Ascending aorta (tissue), 2 donors: ENCODE measurements at regions not wholly inside any gene's neighbourhood (a gene's known extent, or its start where the extent isn't known, plus 50 kb on each side); places are given as distances from the start of the nearest gene placed in this dataset.
"Not testable (repeated sequence)": the region's sequence is repeated elsewhere in the genome, so short reads cannot be mapped to it uniquely, and the experiment has no call there.

Experiments used
- DNase-seq, 2 donors: peaks; one replicate each; pipeline ENCODE4 v3.0.0-alpha.2; 2019; ENCODE audit warnings: low spot score in 2 of 2
- H3K27ac ChIP-seq, 2 donors: fragments of 200-600 bp; sonication (generic); one replicate each; pipeline ENCODE4 v1.5.1; 2016 to 2017; ENCODE audit warnings: mild to moderate bottlenecking in 1 of 2
- H3K27me3 ChIP-seq: fragments of 200-600 bp; sonication (generic); one replicate; pipeline ENCODE4 v1.5.1; 2017
- H3K36me3 ChIP-seq, 2 donors: fragments of 200-600 bp; sonication (generic); one replicate each; pipeline ENCODE4 v1.5.1; 2016
- H3K4me1 ChIP-seq, 2 donors: fragments of 200-600 bp; sonication (generic); one replicate each; pipeline ENCODE4 v1.5.1; 2016 to 2017; ENCODE audit warnings: mild to moderate bottlenecking in 1 of 2
- H3K4me3 ChIP-seq, 2 donors: fragments of 200-600 bp; sonication (generic); one replicate each; pipeline ENCODE4 v1.5.1; 2016 to 2017; ENCODE audit warnings: mild to moderate bottlenecking in 1 of 2
- H3K9me3 ChIP-seq, 2 donors: fragments of 200-600 bp; sonication (generic); one replicate each; pipeline ENCODE4 v1.5.1; 2016
- intact Hi-C: fragments of 100-400 bp; cut with DNase I; formaldehyde crosslinking; loops from one replicate; pipeline ENCODE4 v1.15.1; 2023
- TF ChIP-seq, protein P1 (sequence below), 3 experiments: fragments of 200-600 bp in 2 of 3; fragments of 450-650 bp in 1 of 3; sonication (generic) in 2 of 3; IDR thresholded peaks; one replicate each; pipeline ENCODE4 v1.5.1; 2016 to 2019; ENCODE audit warnings: antibody characterized with exemption in 3 of 3, mild to moderate bottlenecking in 1 of 3, moderate library complexity in 1 of 3

DNA sequence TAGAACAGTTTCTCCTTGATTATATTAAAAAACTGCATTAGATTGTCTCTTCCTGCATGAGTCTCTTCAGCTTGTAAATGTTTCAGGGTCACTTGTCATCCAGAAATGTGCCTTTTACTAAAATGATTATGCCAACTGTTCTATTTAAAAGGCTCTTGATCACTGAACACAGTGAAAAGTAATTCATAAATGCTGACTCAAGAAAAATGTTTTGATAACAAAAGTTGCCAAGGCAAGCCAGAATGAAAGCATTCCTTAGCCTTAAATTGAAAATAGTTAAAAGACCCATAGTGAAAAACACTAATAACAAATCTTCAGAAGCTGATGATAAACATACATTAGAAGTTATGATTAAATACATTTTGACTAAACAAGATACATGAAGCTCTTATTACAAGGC lies 356.0 kb upstream of the KIF2B start:
- Histone ChIP-seq H3K4me1 (no peaks in the 10 kb centered on the region), H3K27me3 (no peaks in the 10 kb centered on the region), H3K9me3 (no peaks in the 10 kb centered on the region), H3K36me3 (no peaks in the 10 kb centered on the region), H3K4me3 (no peak overlapping the region), H3K27ac (no peak overlapping the region)
- intact Hi-C loops, result no loop called here
- DNase-seq, result no peak
- TF ChIP-seq, protein P1, sequence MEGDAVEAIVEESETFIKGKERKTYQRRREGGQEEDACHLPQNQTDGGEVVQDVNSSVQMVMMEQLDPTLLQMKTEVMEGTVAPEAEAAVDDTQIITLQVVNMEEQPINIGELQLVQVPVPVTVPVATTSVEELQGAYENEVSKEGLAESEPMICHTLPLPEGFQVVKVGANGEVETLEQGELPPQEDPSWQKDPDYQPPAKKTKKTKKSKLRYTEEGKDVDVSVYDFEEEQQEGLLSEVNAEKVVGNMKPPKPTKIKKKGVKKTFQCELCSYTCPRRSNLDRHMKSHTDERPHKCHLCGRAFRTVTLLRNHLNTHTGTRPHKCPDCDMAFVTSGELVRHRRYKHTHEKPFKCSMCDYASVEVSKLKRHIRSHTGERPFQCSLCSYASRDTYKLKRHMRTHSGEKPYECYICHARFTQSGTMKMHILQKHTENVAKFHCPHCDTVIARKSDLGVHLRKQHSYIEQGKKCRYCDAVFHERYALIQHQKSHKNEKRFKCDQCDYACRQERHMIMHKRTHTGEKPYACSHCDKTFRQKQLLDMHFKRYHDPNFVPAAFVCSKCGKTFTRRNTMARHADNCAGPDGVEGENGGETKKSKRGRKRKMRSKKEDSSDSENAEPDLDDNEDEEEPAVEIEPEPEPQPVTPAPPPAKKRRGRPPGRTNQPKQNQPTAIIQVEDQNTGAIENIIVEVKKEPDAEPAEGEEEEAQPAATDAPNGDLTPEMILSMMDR (IDR thresholded peaks at IDR 0.05), result no peak

DNA sequence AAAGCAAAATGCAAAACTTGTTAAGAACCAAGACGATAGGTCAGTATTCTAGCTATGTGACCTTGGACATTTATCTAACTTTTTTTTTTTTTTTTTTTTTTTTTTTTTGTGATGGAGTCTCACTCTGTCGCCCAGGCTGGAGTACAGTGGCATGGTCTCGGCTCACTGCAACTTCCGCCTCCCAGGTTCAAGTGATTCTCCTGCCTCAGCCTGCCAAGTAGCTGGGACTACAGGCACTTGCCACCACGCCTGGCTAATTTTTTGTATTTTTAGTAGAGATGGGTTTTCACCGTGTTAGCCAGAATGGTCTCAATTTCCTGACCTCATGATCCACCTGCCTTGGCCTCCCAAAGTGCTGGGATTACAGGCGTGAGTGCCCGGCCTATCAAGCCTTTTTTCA lies 358.3 kb upstream of the KIF2B start:
- H3K36me3 ChIP-seq, H3K4me1 ChIP-seq, H3K27ac ChIP-seq, intact Hi-C loops, H3K9me3 ChIP-seq, DNase-seq, H3K27me3 ChIP-seq, H3K4me3 ChIP-seq: not testable (repeated sequence)

DNA sequence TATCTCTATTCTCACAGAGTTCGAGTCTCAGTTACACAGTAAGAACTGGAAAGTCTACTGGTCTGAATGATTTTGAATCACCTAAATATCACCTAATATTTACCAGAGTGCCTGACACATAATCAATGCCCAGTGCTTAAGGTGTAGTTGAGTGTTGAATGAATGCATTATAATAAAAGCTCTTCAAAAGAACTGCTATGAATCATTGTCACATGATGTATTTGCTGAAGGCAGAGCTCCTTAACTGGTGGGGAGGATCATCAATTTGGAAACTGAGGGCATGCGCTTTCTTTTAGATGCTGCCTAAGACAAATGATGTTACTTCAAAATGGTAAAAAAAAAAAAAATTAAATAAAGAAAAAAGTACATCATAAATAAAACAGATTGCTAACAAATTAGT lies 359.4 kb upstream of the KIF2B start:
- intact Hi-C loops, result no loop called here

DNA sequence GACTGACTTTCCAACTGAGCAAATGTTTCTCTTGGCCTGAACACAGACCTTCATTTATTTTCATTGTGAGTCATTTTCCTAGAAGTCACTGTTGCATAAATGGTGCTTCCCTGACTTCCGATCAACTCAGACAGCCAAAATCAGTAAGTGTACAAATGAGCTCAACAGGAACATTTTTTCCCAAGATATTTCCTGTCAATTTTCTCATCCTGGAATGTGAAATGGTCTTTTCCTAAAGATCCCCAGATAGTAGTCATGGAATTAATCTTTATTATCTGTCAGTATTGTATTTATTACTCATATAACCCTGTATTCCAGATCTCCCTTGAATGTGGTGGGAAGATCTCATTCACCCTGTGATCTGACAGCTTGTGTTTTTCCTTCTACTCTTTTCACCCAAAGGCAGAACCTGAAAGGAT lies 360.3 kb upstream of the KIF2B start:
- H3K9me3 ChIP-seq, result no peaks in the 10 kb centered on the region
- H3K27me3 ChIP-seq, result no peaks in the 10 kb centered on the region
- no peak overlapping the region for H3K4me3 ChIP-seq
- no peak for DNase-seq
- TF ChIP-seq, protein P1 (IDR thresholded peaks at IDR 0.05), result no peak
- intact Hi-C loops, result no loop called here
- H3K36me3 ChIP-seq, result no peaks in the 10 kb centered on the region
- H3K27ac ChIP-seq, result no peak overlapping the region
- H3K4me1 ChIP-seq, result no peaks in the 10 kb centered on the region

More for the DNA sequence above, 359.4 kb upstream of the KIF2B start:
- Histone ChIP-seq H3K36me3 (no peaks in the 10 kb centered on the region), H3K27me3 (no peaks in the 10 kb centered on the region), H3K9me3 (no peaks in the 10 kb centered on the region), H3K4me1 (no peaks in the 10 kb centered on the region), H3K4me3 (no peak overlapping the region), H3K27ac (no peak overlapping the region)
- TF ChIP-seq, protein P1 (IDR thresholded peaks at IDR 0.05), result no peak
- no peak for DNase-seq

DNA sequence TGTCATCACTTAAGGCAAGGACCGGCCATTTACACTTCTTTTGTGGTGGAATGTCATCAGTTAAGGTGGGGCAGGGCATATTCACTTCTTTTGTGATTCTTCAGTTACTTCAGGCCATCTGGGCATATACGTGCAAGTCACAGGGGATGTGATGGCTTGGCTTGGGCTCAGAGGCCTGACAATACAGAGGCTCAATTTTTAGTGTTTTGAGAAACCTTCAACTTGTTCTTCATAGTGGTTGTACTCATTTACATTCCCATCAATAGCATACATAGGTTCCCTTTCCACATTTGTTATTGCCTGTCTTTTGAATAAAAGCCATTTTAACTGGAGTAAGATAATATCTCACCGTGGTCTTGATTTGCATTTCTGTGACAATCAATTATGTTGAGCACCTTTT lies 366.8 kb upstream of the KIF2B start:
- H3K9me3 ChIP-seq, H3K27ac ChIP-seq, intact Hi-C loops, H3K4me3 ChIP-seq, H3K4me1 ChIP-seq, DNase-seq, H3K36me3 ChIP-seq, H3K27me3 ChIP-seq: not testable (repeated sequence)

DNA sequence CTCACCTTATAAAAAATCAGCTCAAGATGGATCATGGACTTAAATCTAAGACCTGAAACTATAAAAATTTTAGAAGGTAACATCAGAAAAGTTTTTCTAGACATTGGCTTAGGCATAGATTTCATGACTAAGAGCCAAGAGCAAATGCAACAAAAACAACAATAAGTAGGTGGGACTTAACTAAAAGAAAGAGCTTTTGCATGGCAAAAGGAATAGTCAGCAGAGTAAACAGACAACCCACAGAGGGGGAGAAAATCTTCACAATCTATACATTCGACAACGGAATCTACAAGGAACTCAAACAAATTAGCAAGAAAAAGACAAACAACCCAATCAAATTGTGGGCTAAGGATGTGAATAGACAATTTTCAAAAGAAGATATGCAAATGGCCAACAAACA lies 368.4 kb upstream of the KIF2B start:
- DNase-seq, result no peak
- Histone ChIP-seq H3K4me3 (no peak overlapping the region), H3K9me3 (no peaks in the 10 kb centered on the region), H3K27ac (no peak overlapping the region), H3K4me1 (no peaks in the 10 kb centered on the region), H3K36me3 (no peaks in the 10 kb centered on the region), H3K27me3 (no peaks in the 10 kb centered on the region)
- TF ChIP-seq, protein P1 (IDR thresholded peaks at IDR 0.05), result no peak
- intact Hi-C loops, result no loop called here

DNA sequence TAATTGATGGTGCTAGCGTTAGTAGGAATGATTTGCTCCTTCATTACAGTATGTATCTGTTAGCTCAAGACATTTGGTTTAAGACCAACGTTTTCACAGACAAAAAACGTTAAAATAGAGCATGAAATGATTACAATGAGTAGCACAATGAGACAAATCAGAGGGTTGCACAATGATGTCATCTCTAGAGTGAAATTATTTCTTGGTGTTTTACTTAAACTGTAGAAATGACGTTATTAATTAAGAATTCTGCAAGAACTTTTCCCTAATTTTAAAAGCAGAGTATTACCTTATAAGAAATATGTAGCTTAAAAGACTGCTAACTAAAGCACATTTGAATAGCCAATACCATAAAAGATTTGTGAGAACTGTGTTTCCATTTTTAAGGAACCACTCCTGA lies 373.4 kb upstream of the KIF2B start:
- DNase-seq, result no peak
- H3K4me3 ChIP-seq, result no peak overlapping the region
- no peaks in the 10 kb centered on the region for H3K4me1 ChIP-seq
- intact Hi-C loops, result no loop called here
- H3K27ac ChIP-seq, result no peak overlapping the region
- H3K9me3 ChIP-seq, result no peaks in the 10 kb centered on the region
- H3K27me3 ChIP-seq, result no peaks in the 10 kb centered on the region
- H3K36me3 ChIP-seq, result no peaks in the 10 kb centered on the region
- TF ChIP-seq, protein P1 (IDR thresholded peaks at IDR 0.05), result no peak
